WTC11 (cell line): ENCODE measurements at regions not wholly inside any gene's neighbourhood (a gene's known extent, or its start where the extent isn't known, plus 50 kb on each side); places are given as distances from the start of the nearest gene placed in this dataset.

Source experiments
- ATAC-seq: fragments of 200-7000 bp; cut with Tn5 transposase; 2 replicates; pipeline ENCODE4 v1.10.0; 2021; ENCODE audit warnings: mild to moderate bottlenecking, moderate library complexity
- CTCF ChIA-PET: fragments of 300-600 bp; sonication (Branson Sonifier 250); formaldehyde crosslinking; loops from one replicate; lab custom pipeline; 2021; ENCODE audit warnings: antibody characterized with exemption; lab: Charles Lee
- POLR2A ChIA-PET: fragments of 350-600 bp; sonication (Branson Sonifier 250); formaldehyde crosslinking; loops from one replicate; lab custom pipeline; 2021; ENCODE audit warnings: antibody characterized with exemption; lab: Charles Lee
- DNase-seq: peaks from one replicate; pipeline ENCODE4 v3.0.0; 2021; ENCODE audit warnings: low spot score
- H3K27ac Mint-ChIP-seq: 2 replicates; pipeline ENCODE4 v1.8.0; 2021; ENCODE audit warnings: mixed read lengths
- H3K27me3 Mint-ChIP-seq: 2 replicates; pipeline ENCODE4 v1.8.0; 2021; ENCODE audit warnings: low read depth, mild to moderate bottlenecking, moderate library complexity, mixed read lengths
- H3K36me3 Mint-ChIP-seq: 2 replicates; pipeline ENCODE4 v1.8.0; 2021; ENCODE audit warnings: mixed read lengths
- H3K4me1 Mint-ChIP-seq: 2 replicates; pipeline ENCODE4 v1.8.0; 2022; ENCODE audit warnings: mixed read lengths
- H3K4me3 Mint-ChIP-seq: 2 replicates; pipeline ENCODE4 v1.8.0; 2021; ENCODE audit warnings: mild to moderate bottlenecking, moderate library complexity, mixed read lengths
- H3K9me3 Mint-ChIP-seq: 2 replicates; pipeline ENCODE4 v1.8.0; 2021; ENCODE audit warnings: mixed read lengths
- CREB1 ChIP-seq: sonication (generic); formaldehyde crosslinking; IDR thresholded peaks from 2 replicates; pipeline ENCODE4 v1.8.0; 2023; ENCODE audit warnings: mild to moderate bottlenecking, missing genetic modification reagents
- ETV6 ChIP-seq: sonication (generic); formaldehyde crosslinking; IDR thresholded peaks from 2 replicates; pipeline ENCODE4 v1.8.1; 2022; ENCODE audit warnings: mild to moderate bottlenecking, missing genetic modification reagents
- JUN ChIP-seq: sonication (generic); formaldehyde crosslinking; IDR thresholded peaks from 2 replicates; pipeline ENCODE4 v1.8.0; 2023; ENCODE audit warnings: mild to moderate bottlenecking, missing genetic modification reagents
- KAT7 ChIP-seq: sonication (generic); formaldehyde crosslinking; IDR thresholded peaks from 2 replicates; pipeline ENCODE4 v1.8.1; 2023; ENCODE audit warnings: missing genetic modification reagents, mild to moderate bottlenecking, borderline replicate concordance
- TP53 ChIP-seq: sonication (generic); formaldehyde crosslinking; IDR thresholded peaks from 2 replicates; pipeline ENCODE4 v1.8.1; 2023; ENCODE audit warnings: mild to moderate bottlenecking, missing genetic modification reagents
- ZNF121 ChIP-seq: sonication (generic); formaldehyde crosslinking; IDR thresholded peaks from 2 replicates; pipeline ENCODE4 v1.8.0; 2023; ENCODE audit warnings: missing genetic modification reagents
- ZNF396 ChIP-seq: fragments of 250-450 bp; sonication (Bioruptor Pico); IDR thresholded peaks from 2 replicates; pipeline ENCODE4 v1.8.0; 2021; ENCODE audit warnings: mild to moderate bottlenecking, moderate library complexity, borderline replicate concordance
- ZNF423 ChIP-seq: fragments of 250-450 bp; sonication (Bioruptor Pico); IDR thresholded peaks from 2 replicates; pipeline ENCODE4 v2.1.2; 2022; ENCODE audit warnings: mild to moderate bottlenecking, moderate library complexity
- TF ChIP-seq, protein P1 (sequence below): sonication (generic); formaldehyde crosslinking; IDR thresholded peaks from 2 replicates; pipeline ENCODE4 v1.8.0; 2023; ENCODE audit warnings: mild to moderate bottlenecking, missing genetic modification reagents
- TF ChIP-seq, protein P2 (sequence below): fragments of 250-450 bp; sonication (Bioruptor Pico); IDR thresholded peaks from 2 replicates; pipeline ENCODE4 v1.9.0; 2021; ENCODE audit warnings: mild to moderate bottlenecking, borderline replicate concordance
- TF ChIP-seq, protein P3 (sequence below): sonication (generic); formaldehyde crosslinking; IDR thresholded peaks from 2 replicates; pipeline ENCODE4 v1.8.1; 2023; ENCODE audit warnings: mild to moderate bottlenecking, missing genetic modification reagents, moderate library complexity
- TF ChIP-seq, protein P4 (sequence below): sonication (generic); formaldehyde crosslinking; IDR thresholded peaks from 2 replicates; pipeline ENCODE4 v1.8.0; 2022; ENCODE audit warnings: mild to moderate bottlenecking, missing genetic modification reagents
- TF ChIP-seq, protein P5 (sequence below): sonication (generic); formaldehyde crosslinking; IDR thresholded peaks from 2 replicates; pipeline ENCODE4 v1.8.1; 2023; ENCODE audit warnings: mild to moderate bottlenecking, missing genetic modification reagents
- TF ChIP-seq, protein P6 (sequence below): sonication (generic); formaldehyde crosslinking; IDR thresholded peaks from 2 replicates; pipeline ENCODE4 v1.8.1; 2023; ENCODE audit warnings: mild to moderate bottlenecking, missing genetic modification reagents, moderate library complexity
- TF ChIP-seq, protein P7 (sequence below): sonication (generic); formaldehyde crosslinking; IDR thresholded peaks from 2 replicates; pipeline ENCODE4 v1.8.1; 2023; ENCODE audit warnings: mild to moderate bottlenecking, missing genetic modification reagents
- TF ChIP-seq, protein P8 (sequence below): fragments of 250-450 bp; sonication (Bioruptor Pico); IDR thresholded peaks from 2 replicates; pipeline ENCODE4 v1.9.0; 2021; ENCODE audit warnings: mild to moderate bottlenecking

DNA sequence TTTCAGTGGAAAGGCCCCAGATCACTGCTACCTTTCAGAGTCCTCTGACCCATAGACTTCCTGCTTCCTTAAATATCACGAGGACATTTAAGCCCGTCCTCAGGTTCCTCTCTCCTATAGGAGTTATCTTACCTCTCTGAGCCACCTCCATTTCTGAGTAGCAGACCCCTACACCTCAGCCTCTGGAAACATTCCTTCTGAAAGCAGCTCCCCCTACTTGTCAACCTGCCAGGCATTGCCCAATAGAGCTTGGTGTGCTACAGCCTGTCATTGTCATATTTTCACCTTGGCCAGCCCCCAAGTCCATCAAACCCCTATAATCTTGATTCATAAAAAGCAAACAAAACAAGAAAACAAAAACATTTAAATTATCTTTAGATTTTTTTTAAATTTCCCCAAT is 717.9 kb upstream of the SLC8A1 start (continued):
- TF ChIP-seq, protein P1, sequence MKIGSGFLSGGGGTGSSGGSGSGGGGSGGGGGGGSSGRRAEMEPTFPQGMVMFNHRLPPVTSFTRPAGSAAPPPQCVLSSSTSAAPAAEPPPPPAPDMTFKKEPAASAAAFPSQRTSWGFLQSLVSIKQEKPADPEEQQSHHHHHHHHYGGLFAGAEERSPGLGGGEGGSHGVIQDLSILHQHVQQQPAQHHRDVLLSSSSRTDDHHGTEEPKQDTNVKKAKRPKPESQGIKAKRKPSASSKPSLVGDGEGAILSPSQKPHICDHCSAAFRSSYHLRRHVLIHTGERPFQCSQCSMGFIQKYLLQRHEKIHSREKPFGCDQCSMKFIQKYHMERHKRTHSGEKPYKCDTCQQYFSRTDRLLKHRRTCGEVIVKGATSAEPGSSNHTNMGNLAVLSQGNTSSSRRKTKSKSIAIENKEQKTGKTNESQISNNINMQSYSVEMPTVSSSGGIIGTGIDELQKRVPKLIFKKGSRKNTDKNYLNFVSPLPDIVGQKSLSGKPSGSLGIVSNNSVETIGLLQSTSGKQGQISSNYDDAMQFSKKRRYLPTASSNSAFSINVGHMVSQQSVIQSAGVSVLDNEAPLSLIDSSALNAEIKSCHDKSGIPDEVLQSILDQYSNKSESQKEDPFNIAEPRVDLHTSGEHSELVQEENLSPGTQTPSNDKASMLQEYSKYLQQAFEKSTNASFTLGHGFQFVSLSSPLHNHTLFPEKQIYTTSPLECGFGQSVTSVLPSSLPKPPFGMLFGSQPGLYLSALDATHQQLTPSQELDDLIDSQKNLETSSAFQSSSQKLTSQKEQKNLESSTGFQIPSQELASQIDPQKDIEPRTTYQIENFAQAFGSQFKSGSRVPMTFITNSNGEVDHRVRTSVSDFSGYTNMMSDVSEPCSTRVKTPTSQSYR (CRISPR knock-in tag) = no peak
- no peak for TF ChIP-seq ZNF396 (CRISPR knock-in tag)
- no peak for TF ChIP-seq KAT7 (CRISPR knock-in tag)
- TF ChIP-seq, protein P2, sequence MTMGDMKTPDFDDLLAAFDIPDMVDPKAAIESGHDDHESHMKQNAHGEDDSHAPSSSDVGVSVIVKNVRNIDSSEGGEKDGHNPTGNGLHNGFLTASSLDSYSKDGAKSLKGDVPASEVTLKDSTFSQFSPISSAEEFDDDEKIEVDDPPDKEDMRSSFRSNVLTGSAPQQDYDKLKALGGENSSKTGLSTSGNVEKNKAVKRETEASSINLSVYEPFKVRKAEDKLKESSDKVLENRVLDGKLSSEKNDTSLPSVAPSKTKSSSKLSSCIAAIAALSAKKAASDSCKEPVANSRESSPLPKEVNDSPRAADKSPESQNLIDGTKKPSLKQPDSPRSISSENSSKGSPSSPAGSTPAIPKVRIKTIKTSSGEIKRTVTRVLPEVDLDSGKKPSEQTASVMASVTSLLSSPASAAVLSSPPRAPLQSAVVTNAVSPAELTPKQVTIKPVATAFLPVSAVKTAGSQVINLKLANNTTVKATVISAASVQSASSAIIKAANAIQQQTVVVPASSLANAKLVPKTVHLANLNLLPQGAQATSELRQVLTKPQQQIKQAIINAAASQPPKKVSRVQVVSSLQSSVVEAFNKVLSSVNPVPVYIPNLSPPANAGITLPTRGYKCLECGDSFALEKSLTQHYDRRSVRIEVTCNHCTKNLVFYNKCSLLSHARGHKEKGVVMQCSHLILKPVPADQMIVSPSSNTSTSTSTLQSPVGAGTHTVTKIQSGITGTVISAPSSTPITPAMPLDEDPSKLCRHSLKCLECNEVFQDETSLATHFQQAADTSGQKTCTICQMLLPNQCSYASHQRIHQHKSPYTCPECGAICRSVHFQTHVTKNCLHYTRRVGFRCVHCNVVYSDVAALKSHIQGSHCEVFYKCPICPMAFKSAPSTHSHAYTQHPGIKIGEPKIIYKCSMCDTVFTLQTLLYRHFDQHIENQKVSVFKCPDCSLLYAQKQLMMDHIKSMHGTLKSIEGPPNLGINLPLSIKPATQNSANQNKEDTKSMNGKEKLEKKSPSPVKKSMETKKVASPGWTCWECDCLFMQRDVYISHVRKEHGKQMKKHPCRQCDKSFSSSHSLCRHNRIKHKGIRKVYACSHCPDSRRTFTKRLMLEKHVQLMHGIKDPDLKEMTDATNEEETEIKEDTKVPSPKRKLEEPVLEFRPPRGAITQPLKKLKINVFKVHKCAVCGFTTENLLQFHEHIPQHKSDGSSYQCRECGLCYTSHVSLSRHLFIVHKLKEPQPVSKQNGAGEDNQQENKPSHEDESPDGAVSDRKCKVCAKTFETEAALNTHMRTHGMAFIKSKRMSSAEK (CRISPR knock-in tag) = no peak

DNA sequence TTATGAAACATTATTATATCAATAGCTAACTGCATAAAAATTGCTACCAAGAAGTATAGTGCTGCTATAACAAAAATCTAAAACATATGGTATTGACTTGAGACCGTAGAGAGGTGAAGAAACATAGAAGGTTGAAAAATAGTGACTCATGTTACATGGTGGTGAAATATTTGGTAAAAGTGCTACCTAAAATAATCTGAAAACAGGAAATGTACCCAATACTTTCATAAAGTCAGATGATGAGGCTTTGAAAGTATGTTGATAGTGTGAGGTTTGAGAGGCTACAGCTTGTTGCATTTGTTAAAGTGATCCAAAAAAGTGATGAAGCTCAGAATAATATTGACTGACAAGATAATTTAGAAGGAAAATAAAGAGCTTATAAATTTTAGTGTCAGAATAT is 718.7 kb upstream of the SLC8A1 start:
- H3K36me3 Mint-ChIP-seq = no peaks in the 10 kb centered on the region
- DNase-seq = no peak
- TF ChIP-seq, protein P3, sequence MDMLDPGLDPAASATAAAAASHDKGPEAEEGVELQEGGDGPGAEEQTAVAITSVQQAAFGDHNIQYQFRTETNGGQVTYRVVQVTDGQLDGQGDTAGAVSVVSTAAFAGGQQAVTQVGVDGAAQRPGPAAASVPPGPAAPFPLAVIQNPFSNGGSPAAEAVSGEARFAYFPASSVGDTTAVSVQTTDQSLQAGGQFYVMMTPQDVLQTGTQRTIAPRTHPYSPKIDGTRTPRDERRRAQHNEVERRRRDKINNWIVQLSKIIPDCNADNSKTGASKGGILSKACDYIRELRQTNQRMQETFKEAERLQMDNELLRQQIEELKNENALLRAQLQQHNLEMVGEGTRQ = no peak
- TF ChIP-seq, protein P1 (CRISPR knock-in tag) = no peak
- TF ChIP-seq, protein P4, sequence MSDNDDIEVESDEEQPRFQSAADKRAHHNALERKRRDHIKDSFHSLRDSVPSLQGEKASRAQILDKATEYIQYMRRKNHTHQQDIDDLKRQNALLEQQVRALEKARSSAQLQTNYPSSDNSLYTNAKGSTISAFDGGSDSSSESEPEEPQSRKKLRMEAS (CRISPR knock-in tag) = no peak
- TF ChIP-seq, protein P5, sequence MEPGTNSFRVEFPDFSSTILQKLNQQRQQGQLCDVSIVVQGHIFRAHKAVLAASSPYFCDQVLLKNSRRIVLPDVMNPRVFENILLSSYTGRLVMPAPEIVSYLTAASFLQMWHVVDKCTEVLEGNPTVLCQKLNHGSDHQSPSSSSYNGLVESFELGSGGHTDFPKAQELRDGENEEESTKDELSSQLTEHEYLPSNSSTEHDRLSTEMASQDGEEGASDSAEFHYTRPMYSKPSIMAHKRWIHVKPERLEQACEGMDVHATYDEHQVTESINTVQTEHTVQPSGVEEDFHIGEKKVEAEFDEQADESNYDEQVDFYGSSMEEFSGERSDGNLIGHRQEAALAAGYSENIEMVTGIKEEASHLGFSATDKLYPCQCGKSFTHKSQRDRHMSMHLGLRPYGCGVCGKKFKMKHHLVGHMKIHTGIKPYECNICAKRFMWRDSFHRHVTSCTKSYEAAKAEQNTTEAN (CRISPR knock-in tag) = no peak
- TF ChIP-seq, protein P6, sequence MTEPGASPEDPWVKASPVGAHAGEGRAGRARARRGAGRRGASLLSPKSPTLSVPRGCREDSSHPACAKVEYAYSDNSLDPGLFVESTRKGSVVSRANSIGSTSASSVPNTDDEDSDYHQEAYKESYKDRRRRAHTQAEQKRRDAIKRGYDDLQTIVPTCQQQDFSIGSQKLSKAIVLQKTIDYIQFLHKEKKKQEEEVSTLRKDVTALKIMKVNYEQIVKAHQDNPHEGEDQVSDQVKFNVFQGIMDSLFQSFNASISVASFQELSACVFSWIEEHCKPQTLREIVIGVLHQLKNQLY (CRISPR knock-in tag) = no peak
- TF ChIP-seq ZNF423 (CRISPR knock-in tag) (no peak), TP53 (CRISPR knock-in tag) (no peak), ETV6 (CRISPR knock-in tag) (no peak), ZNF121 (CRISPR knock-in tag) (no peak), CREB1 (CRISPR knock-in tag) (no peak), JUN (CRISPR knock-in tag) (no peak)
- TF ChIP-seq, protein P7, sequence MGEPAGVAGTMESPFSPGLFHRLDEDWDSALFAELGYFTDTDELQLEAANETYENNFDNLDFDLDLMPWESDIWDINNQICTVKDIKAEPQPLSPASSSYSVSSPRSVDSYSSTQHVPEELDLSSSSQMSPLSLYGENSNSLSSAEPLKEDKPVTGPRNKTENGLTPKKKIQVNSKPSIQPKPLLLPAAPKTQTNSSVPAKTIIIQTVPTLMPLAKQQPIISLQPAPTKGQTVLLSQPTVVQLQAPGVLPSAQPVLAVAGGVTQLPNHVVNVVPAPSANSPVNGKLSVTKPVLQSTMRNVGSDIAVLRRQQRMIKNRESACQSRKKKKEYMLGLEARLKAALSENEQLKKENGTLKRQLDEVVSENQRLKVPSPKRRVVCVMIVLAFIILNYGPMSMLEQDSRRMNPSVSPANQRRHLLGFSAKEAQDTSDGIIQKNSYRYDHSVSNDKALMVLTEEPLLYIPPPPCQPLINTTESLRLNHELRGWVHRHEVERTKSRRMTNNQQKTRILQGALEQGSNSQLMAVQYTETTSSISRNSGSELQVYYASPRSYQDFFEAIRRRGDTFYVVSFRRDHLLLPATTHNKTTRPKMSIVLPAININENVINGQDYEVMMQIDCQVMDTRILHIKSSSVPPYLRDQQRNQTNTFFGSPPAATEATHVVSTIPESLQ = no peak
- TF ChIP-seq, protein P8, sequence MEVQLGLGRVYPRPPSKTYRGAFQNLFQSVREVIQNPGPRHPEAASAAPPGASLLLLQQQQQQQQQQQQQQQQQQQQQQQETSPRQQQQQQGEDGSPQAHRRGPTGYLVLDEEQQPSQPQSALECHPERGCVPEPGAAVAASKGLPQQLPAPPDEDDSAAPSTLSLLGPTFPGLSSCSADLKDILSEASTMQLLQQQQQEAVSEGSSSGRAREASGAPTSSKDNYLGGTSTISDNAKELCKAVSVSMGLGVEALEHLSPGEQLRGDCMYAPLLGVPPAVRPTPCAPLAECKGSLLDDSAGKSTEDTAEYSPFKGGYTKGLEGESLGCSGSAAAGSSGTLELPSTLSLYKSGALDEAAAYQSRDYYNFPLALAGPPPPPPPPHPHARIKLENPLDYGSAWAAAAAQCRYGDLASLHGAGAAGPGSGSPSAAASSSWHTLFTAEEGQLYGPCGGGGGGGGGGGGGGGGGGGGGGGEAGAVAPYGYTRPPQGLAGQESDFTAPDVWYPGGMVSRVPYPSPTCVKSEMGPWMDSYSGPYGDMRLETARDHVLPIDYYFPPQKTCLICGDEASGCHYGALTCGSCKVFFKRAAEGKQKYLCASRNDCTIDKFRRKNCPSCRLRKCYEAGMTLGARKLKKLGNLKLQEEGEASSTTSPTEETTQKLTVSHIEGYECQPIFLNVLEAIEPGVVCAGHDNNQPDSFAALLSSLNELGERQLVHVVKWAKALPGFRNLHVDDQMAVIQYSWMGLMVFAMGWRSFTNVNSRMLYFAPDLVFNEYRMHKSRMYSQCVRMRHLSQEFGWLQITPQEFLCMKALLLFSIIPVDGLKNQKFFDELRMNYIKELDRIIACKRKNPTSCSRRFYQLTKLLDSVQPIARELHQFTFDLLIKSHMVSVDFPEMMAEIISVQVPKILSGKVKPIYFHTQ (CRISPR knock-in tag) = no peak
- TF ChIP-seq, all 79 proteins: peak for 0
- ATAC-seq = no peak
- H3K27ac Mint-ChIP-seq = no peak overlapping the region
- no peak overlapping the region for H3K4me3 Mint-ChIP-seq
- H3K9me3 Mint-ChIP-seq = no peaks in the 10 kb centered on the region
- ChIA-PET POLR2A (no interaction called here), CTCF (interaction anchor here (1.5 kb wide), 1 partner anchor 26 kb away, joined by 3 read pairs; no protein-coding TSS in a partner anchor)
- peaks cover 14% of the 10 kb centered on the region for H3K4me1 Mint-ChIP-seq
- H3K27me3 Mint-ChIP-seq = no peaks in the 10 kb centered on the region
